Heart left ventricle (tissue), 16 donors: ENCODE measurements at regions not wholly inside any gene's neighbourhood (a gene's known extent, or its start where the extent isn't known, plus 50 kb on each side); places are given as distances from the start of the nearest gene placed in this dataset.

Experiments used
- ATAC-seq, 4 donors: fragments of 200-7000 bp; cut with Tn5 transposase; one replicate each; pipeline ENCODE4 v1.9.1; 2020 to 2022; ENCODE audit warnings: moderate library complexity in 4 of 4, mild to moderate bottlenecking in 3 of 4, moderate number of reproducible peaks in 1 of 4
- DNase-seq, 5 donors: peaks; one replicate each; pipeline ENCODE4 v3.0.0-alpha.2; 2020
- H3K27ac ChIP-seq, 12 donors: fragments of 200-600 bp; sonication (generic) in 4 of 12; one replicate each; pipeline versions ENCODE4 v1.5.0 to v1.8.0; 2016 to 2022; ENCODE audit warnings: mild to moderate bottlenecking in 2 of 12
- H3K27me3 ChIP-seq, 9 donors: fragments of 200-600 bp; sonication (generic) in 2 of 9; one replicate each; pipeline versions ENCODE4 v1.5.1 to v1.8.0; 2016 to 2022; ENCODE audit warnings: mild to moderate bottlenecking in 3 of 9
- H3K36me3 ChIP-seq, 9 donors: fragments of 200-600 bp; sonication (generic) in 2 of 9; one replicate each; pipeline versions ENCODE4 v1.5.0 to v1.8.0; 2018 to 2022; ENCODE audit warnings: mild to moderate bottlenecking in 2 of 9
- H3K4me1 ChIP-seq, 12 donors: fragments of 200-600 bp; sonication (generic) in 4 of 12; one replicate each; pipeline versions ENCODE4 v1.5.0 to v1.8.0; 2016 to 2022; ENCODE audit warnings: mild to moderate bottlenecking in 3 of 12
- H3K4me3 ChIP-seq, 12 donors: fragments of 200-600 bp; sonication (generic) in 4 of 12; one replicate each; pipeline versions ENCODE4 v1.5.0 to v1.8.0; 2017 to 2022; ENCODE audit warnings: mild to moderate bottlenecking in 9 of 12, moderate library complexity in 4 of 12
- H3K9me3 ChIP-seq, 12 donors: fragments of 200-600 bp; sonication (generic) in 4 of 12; one replicate each; pipeline versions ENCODE4 v1.5.0 to v1.8.0; 2016 to 2022; ENCODE audit warnings: mild to moderate bottlenecking in 1 of 12
- CTCF ChIP-seq, 12 donors: fragments of 200-600 bp; sonication (generic) in 4 of 12; IDR thresholded peaks; one replicate each; pipeline versions ENCODE4 v1.5.0 to v1.8.0; 2018 to 2022; ENCODE audit warnings: antibody characterized with exemption in 12 of 12, mild to moderate bottlenecking in 5 of 12
- POLR2A ChIP-seq, 2 donors: fragments of 450-650 bp; IDR thresholded peaks; one replicate each; pipeline ENCODE4 v1.6.1; 2017; ENCODE audit warnings: antibody characterized with exemption in 2 of 2, mild to moderate bottlenecking in 2 of 2, moderate library complexity in 2 of 2
- WGBS, 4 donors: extraction: QIAGEN DNeasy Blood & Tissue Kit in 2 of 4; methylation state at CpG; one replicate each; pipeline versions ENCODE4 v1.1.5 to v1.1.7; 2013 to 2018; 5-methylcytosine and 5-hydroxymethylcytosine counted together
- intact Hi-C, 10 donors: fragments of 100-400 bp; cut with DNase I; formaldehyde crosslinking; loops; one replicate each; pipeline versions ENCODE4 v1.11.1 to v1.14.2; 2022
- donor health status: ischemic (EF 13 %, LVEDD 7.1; RV severe dilation, severe dysfunction).
- donor health status: healthy with polysubstance abuse.
- donor health status: DM: no; HTN: yes; CAD: no.
- donor health status: DM: no; HTN: no; CAD: no.
- donor health status: ischemic (EF 25% LVEDD 6.9; RV normal size, moderate dysfunction).
- donor health status: ischemic (EF 25% LVEDD 5.7; RV mildly dilated, moderate dysfunction).
- donor health status: healthy.
- donor health status: DM: yes; HTN: yes; CAD: no.
- donor health status: ischemic (EF 35%, LVEDD 5.7; RV mildly dilated, moderate dysfunction).
- donor health status: nonischemic (EF 11% LVEDD 7.7; RV severe dilation, severe dysfunction).
- donor health status: DM: yes; HTN: yes; CAD: no.
- donor health status: PGD.
- donor health status: ischemic (EF 29% LVEDD 5.4; RV normal size, mild dysfunction).
- donor health status: nonischemic (EF 23%, LVEDD 6.1; RV moderate dilation, normal function).

GRCh38 chr6:105570416-105570815 is 167.5 kb upstream of the PREP start:
- no peak overlapping the region for H3K4me3 ChIP-seq
- H3K9me3 ChIP-seq: no peaks in the 10 kb centered on the region
- ATAC-seq (no peak), DNase-seq (no peak)
- intact Hi-C loops: no loop called here
- H3K4me1 ChIP-seq: peaks cover 0 to 3% (median 0%) of the 10 kb centered on the region in 12 donors
- 86 to 93% (median 91%) methylated on average over 3 of the region's 3 CpGs for WGBS, 4 donors
- no peaks in the 10 kb centered on the region for H3K27me3 ChIP-seq
- no peaks in the 10 kb centered on the region for H3K36me3 ChIP-seq
- no peak for TF ChIP-seq POLR2A (IDR thresholded peaks at IDR 0.05)
- TF ChIP-seq CTCF (IDR thresholded peaks at IDR 0.05): no peak
- no peak overlapping the region for H3K27ac ChIP-seq

GRCh38 chr6:105569706-105570105 is 166.8 kb upstream of the PREP start:
- DNase-seq: no peak
- WGBS, 4 donors: 53 to 73% (median 62%) methylated on average over 2 of the region's 2 CpGs
- intact Hi-C loops: no loop called here
- no peak for ATAC-seq
- H3K27ac ChIP-seq: no peak overlapping the region
- peaks cover 0 to 3% (median 0%) of the 10 kb centered on the region in 12 donors for H3K4me1 ChIP-seq
- no peak overlapping the region for H3K4me3 ChIP-seq
- TF ChIP-seq CTCF (IDR thresholded peaks at IDR 0.05) (no peak), POLR2A (IDR thresholded peaks at IDR 0.05) (no peak)
- H3K27me3 ChIP-seq: no peaks in the 10 kb centered on the region
- no peaks in the 10 kb centered on the region for H3K9me3 ChIP-seq
- H3K36me3 ChIP-seq: no peaks in the 10 kb centered on the region

- H3K4me1 ChIP-seq: peaks cover 0 to 3% (median 0%) of the 10 kb centered on the region in 12 donors
- H3K36me3 ChIP-seq: no peaks in the 10 kb centered on the region
- intact Hi-C loops: no loop called here
- DNase-seq (no peak), ATAC-seq (no peak)
- 61 to 70% (median 63%) methylated on average over 1 of the region's 1 CpG for WGBS, 4 donors
- no peak overlapping the region for H3K4me3 ChIP-seq
- H3K27ac ChIP-seq: no peak overlapping the region
- H3K9me3 ChIP-seq: no peaks in the 10 kb centered on the region
- H3K27me3 ChIP-seq: no peaks in the 10 kb centered on the region
- no peak for TF ChIP-seq CTCF (IDR thresholded peaks at IDR 0.05)
- no peak for TF ChIP-seq POLR2A (IDR thresholded peaks at IDR 0.05)
Measured at GRCh38 chr6:105568751-105569150, 165.9 kb upstream of the PREP start.

GRCh38 chr6:105568142-105568541 is 165.3 kb upstream of the PREP start:
- intact Hi-C loops: no loop called here
- H3K36me3 ChIP-seq: no peaks in the 10 kb centered on the region
- no peak for ATAC-seq
- WGBS, 4 donors: 40 to 56% (median 48%) methylated on average over 2 of the region's 2 CpGs
- no peaks in the 10 kb centered on the region for H3K27me3 ChIP-seq
- H3K4me3 ChIP-seq: no peak overlapping the region
- H3K9me3 ChIP-seq: peaks cover 0 to under 1% (median 0%) of the 10 kb centered on the region in 12 donors
- H3K27ac ChIP-seq: no peak overlapping the region
- H3K4me1 ChIP-seq: peaks cover 0 to 3% (median 0%) of the 10 kb centered on the region in 12 donors
- DNase-seq: no peak
- TF ChIP-seq CTCF (IDR thresholded peaks at IDR 0.05) (no peak), POLR2A (IDR thresholded peaks at IDR 0.05) (no peak)
